Spleen (tissue), 7 donors: ENCODE measurements at regions not wholly inside any gene's neighbourhood (a gene's known extent, or its start where the extent isn't known, plus 50 kb on each side); places are given as distances from the start of the nearest gene placed in this dataset.

Experiments used
- POLR2A ChIP-seq, 3 donors: fragments of 450-650 bp; IDR thresholded peaks; one replicate each; pipeline ENCODE4 v1.5.1; 2017; ENCODE audit warnings: antibody characterized with exemption in 3 of 3, mild to moderate bottlenecking in 1 of 3
- POLR2AphosphoS5 ChIP-seq, 3 donors: sonication (generic); formaldehyde crosslinking; IDR thresholded peaks; one replicate each; pipeline ENCODE4 v1.5.1; 2017; ENCODE audit warnings: antibody characterized with exemption in 3 of 3
- TF ChIP-seq, protein P1 (sequence below), 11 experiments: fragments of 200-600 bp in 7 of 11; fragments of 450-650 bp in 4 of 11; sonication (generic) in 4 of 11; IDR thresholded peaks in 8 of 11; conservative IDR thresholded peaks in 3 of 11; 1 replicate in 7 of 11; 2 replicates in 4 of 11; pipeline versions ENCODE4 v1.4.0 to v1.8.0; 2016 to 2021; ENCODE audit warnings: antibody characterized with exemption in 11 of 11, inconsistent platforms in 4 of 11, mild to moderate bottlenecking in 1 of 11
- donor health status: DM: no; HTN: no; CAD: no; lungs with moderate emphysema.
- donor health status: DM: no; HTN: no; CAD: no.
- donor health status: DM: no; HTN: no; CAD: no.

DNA sequence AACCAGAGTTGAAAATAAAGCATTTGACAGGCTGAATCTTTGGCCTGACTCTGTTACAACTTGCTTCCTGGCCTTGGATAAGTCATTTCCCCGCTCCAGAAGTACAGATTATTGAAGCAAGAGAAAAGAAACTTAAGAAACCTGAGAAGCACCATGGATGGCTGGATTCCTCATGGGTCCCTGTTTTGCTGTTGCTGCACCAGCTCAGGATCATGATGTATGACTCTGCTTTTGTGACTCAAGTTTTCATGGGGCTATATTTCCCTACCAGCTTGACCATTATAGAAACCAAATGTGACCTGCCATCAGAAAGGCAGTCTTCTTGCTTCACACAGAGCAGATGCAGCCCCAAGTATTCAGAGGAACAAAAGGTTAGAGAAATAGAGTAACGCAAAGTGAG, 921.8 kb downstream of the BCL11B start:
- TF ChIP-seq, protein P1, sequence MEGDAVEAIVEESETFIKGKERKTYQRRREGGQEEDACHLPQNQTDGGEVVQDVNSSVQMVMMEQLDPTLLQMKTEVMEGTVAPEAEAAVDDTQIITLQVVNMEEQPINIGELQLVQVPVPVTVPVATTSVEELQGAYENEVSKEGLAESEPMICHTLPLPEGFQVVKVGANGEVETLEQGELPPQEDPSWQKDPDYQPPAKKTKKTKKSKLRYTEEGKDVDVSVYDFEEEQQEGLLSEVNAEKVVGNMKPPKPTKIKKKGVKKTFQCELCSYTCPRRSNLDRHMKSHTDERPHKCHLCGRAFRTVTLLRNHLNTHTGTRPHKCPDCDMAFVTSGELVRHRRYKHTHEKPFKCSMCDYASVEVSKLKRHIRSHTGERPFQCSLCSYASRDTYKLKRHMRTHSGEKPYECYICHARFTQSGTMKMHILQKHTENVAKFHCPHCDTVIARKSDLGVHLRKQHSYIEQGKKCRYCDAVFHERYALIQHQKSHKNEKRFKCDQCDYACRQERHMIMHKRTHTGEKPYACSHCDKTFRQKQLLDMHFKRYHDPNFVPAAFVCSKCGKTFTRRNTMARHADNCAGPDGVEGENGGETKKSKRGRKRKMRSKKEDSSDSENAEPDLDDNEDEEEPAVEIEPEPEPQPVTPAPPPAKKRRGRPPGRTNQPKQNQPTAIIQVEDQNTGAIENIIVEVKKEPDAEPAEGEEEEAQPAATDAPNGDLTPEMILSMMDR (IDR thresholded peaks at IDR 0.05 in 8 of 11, conservative IDR thresholded peaks at IDR 0.05 in 3 of 11), result no peak
- TF ChIP-seq POLR2A (IDR thresholded peaks at IDR 0.05) (no peak), POLR2AphosphoS5 (IDR thresholded peaks at IDR 0.05) (no peak)
